NCI-H2107 treated with DMSO at 0.1 percent for 48 hours (cell line): ENCODE measurements at regions not wholly inside any gene's neighbourhood (a gene's known extent, or its start where the extent isn't known, plus 50 kb on each side); places are given as distances from the start of the nearest gene placed in this dataset.

Source experiments
- DNase-seq: peaks from one replicate; lab custom pipeline; 2025; ENCODE audit not compliant: unreplicated experiment; lab: John Stamatoyannopoulos, UW

- DNase-seq, result no peak
Measured at GRCh38 chr12:66960006-66960405, 281.1 kb upstream of the GRIP1 start.

DNA sequence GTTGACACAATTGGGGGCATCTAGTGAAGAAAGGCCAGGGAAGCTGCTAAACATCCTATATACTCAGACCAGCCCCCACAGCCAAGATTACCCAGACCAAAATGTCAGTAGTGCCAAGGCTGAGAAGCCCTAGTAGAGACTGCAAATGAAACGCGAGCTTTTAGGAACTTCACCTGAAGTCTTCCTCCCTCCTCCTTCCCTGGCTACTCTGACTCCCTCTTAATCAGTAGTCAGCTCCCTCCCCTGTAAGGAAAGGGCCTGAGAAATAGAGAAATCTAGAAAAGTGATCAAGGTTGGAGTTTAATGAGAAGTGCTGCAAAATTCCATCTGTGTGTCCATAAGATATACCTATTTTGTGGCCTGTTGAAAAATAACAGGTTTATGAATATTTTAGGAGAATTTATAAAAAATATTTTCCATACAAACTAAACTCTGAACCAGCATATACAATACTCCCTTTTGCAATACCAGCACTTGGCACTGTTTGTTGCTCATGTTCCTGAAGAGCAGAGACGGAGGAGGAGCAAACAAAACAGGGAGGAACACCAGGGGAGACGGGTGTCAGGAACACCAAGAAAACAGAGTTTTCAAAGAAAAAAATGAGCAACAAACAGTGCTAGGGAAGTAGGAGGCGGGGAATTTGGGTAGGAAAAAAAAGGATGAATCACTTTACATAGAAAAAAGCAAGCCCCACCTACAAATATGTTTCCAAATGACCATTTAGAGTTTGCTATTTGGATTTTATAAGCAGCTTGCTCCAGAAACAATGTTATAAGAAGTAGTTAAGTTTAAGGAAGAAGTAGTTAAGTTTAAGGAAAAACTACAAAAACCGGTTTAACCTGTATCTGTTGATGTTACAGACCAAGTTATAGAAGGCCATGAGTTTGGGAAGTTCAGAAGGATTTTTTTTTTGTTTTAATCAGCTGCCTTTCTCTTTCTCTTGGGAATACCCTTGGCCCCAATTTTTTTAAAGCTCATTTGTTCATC, 282.1 kb upstream of the GRIP1 start:
- no peak for DNase-seq

DNA sequence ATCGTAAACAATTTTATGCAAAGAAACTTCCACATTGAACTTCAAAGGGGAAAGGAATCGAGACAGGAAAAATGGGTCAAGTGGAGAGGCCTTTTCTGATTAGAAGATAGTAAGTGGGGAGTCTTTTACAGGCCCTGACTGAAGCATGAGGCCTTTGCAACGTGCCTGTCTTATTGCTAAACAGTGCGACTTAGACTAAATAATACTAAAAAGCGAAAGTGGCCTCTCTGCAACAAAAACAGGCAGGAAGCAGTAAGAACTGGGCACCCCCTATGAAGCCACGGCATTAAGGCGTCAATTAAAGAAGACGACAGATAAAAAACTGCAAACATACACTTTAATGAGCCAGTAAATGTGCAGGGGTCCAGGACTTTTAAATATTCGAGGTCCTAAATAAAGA, 283.4 kb upstream of the GRIP1 start:
- no peak for DNase-seq

GRCh38 chr12:66963901-66964300, 285.0 kb upstream of the GRIP1 start:
- DNase-seq, result no peak

- DNase-seq, result no peak
Measured at GRCh38 chr12:66964629-66965028, 285.8 kb upstream of the GRIP1 start.

- no peak for DNase-seq
Measured at GRCh38 chr12:66965621-66966020, 286.7 kb upstream of the GRIP1 start.

DNA sequence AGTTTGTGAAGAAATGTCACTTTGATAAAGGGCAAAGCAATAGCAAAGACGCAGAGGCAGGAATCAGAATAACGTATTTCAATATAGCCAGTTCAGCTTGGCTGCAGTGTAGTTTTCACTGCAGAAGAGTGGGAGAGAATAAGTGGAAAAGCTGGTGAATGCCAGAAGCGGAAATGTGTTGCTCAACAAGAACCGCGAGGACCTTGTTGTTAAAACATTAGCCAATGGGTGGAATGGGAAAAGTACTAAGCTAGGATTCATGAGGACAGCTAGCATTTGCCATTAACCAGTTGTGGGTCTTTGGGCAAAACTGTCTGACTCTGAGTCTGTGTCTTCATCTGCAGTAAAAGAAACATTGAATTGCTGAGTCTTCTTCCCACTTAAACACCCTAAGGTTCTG, 292.9 kb upstream of the GRIP1 start:
- DNase-seq, result no peak

GRCh38 chr12:66976526-66976925, 292.6 kb upstream of the CAND1 start:
- DNase-seq, result no peak

DNA sequence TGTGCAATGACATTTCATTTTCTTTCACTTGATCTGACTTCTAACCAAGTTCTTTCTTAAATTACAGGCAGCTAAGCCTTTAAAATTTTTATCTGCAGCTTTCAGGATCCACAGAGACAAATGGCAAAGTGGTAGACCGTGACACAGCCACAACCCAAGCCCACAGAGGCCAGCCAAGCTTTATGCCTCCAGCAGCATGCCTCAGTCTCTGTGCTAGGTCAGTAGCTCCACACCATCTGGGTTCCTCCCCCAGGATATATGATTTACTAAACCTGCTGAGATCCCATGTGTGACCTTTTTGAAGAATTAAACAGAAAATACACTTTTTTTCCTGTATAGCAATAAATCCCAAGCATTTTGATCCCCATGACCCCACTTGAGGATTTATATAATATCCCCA, 290.4 kb upstream of the CAND1 start:
- DNase-seq, result no peak

GRCh38 chr12:66979251-66979650, 289.9 kb upstream of the CAND1 start:
- DNase-seq, result no peak

GRCh38 chr12:66984077-66984476, 285.1 kb upstream of the CAND1 start:
- no peak for DNase-seq

DNA sequence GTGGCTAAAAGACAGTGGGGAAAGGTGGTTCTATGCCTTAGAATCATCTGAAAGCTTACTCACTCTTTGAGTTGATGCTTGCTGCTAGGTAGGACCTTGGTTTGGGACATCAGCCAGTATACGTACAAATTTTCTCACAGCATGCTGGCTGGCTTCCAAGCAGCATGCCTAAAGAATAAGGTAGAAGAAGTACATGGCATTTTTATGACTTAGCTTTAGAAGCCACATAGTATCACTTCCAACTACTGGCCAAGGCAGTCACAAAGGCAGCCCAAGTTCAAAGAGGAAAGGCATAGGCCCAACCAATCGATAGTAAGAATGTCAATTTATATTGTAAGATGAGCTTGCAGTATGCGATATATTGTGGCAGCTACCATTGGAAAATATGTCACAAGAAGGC, 284.2 kb upstream of the CAND1 start:
- DNase-seq, result no peak

DNA sequence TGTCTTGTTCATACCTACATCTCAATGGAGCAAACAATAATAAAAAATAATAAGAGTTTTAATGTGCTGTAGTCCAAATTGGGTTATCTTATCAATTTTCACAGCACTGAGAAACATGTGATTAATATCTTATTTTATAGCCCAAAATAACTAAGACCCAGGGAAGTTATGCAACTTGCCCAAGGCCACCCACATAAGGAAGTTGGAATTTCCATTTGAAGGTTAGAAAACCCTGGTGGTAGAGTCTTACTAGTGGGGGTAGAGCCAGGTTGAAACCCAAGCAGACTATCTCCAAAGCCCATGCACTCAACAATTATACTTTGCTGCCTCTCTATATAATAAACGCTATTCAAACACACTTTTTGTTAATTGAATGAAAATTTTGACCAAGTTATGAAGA, 270.0 kb upstream of the CAND1 start:
- DNase-seq, result no peak

DNA sequence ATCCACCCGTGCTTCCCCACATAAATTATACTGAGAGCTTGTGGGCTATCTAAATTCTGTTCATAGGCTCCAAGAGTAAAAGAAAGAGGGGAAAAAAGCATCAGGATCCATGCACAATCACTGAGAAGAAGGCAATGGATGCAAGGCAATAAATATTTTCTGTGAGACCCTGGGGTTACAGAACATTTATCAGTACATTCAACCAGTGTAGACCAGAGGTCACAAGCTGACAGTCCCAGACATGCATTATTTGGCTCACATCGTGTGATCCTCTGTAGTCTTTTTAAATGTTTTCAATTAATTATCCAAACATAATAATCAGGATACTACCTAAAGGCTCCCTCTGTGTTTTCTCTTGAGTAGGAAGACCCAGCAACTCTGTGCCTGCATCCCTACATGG, 267.9 kb upstream of the CAND1 start:
- no peak for DNase-seq

DNA sequence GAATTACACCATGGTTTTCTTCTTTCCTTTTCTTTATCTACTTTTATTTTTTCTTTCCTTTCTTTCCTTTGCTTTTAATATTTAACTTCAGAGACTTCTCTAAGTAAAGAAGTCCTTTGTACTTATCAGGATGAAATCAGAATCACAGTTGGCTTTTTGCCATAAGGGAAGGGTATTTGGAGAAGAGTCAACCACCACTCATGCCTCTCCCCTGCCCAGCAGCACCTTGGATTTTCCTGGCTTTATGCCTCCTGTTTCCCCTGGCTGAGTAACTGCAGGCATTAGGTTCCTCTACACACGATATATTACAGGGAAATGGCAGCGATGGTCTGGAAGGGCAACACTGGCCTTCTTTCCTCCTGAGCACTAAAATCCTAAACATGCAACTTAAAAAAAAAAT, 266.4 kb upstream of the CAND1 start:
- DNase-seq, result peak; percentile 30

DNA sequence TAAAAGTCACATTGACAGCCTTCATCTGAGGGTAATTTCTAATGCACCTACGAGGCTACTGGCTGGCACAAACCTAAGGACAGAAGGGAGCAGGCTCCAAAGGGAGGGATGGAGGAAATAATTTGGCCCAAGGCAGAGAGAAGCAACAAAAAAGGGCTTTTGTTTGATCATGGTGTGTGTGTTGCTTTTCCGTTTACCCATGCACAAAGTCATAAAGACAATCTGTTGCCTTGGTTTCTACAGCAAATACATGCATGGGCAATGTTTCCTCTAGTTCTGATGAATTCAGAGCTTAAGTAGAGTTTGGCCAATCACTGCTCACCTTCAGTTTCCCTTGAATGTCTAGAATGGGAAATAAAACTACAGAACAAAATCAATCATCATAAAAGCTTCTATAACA, 262.5 kb upstream of the CAND1 start:
- DNase-seq, result no peak

- DNase-seq, result no peak
Measured at GRCh38 chr12:67014642-67015041, 254.5 kb upstream of the CAND1 start.

DNA sequence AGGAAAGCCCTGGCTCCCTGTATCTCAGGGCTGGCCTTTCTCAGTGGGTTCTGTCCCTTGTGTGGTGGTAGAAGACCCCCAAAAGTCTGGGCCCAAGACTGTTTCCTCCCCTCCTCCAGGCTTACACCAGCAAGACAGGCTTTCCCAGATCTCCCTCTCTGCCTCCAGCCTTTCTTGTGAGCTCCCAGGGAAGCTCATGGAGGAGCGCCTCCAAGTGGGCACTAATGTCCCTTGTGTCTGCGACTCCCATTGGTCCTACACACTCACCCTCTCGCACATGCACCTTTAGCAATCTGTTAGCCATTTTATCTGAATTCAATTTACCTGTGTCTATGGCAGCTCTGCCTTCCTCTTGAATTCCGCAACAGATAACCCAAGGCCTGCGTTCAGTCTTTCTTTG, 251.1 kb upstream of the CAND1 start:
- DNase-seq, result no peak

DNA sequence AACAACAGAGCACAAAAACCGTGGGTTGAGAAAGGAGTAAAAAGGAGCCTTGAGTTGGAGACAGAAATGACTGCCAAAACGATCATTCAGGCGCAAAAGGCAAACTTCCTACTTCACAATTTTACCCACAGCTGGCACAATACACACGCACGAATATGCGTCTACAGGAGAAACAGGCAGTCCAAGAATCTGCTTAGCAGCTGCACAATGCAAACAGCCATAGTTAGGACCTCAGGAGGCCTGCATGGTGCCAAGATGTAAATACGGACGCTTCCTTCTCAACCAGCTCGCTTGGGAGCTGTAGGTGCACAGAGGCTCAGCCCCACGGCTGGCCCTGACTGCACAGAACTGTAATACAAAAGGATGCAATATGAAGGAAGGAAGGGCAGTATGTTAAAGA, 250.1 kb upstream of the CAND1 start:
- DNase-seq, result peak; percentile 33

GRCh38 chr12:67025543-67026114, 243.5 kb upstream of the CAND1 start:
- DNase-seq, result peak; percentile 72

- DNase-seq, result peak; percentile 64
Measured at GRCh38 chr12:67026487-67027246, 242.5 kb upstream of the CAND1 start.

- DNase-seq, result no peak
Measured at GRCh38 chr12:67028529-67028928, 240.6 kb upstream of the CAND1 start.
